KG1 (cell line): ENCODE measurements at regions not wholly inside any gene's neighbourhood (a gene's known extent, or its start where the extent isn't known, plus 50 kb on each side); places are given as distances from the start of the nearest gene placed in this dataset.

Source experiments
- DNase-seq: peaks from one replicate; lab custom pipeline; 2025; lab: John Stamatoyannopoulos, UW

DNA sequence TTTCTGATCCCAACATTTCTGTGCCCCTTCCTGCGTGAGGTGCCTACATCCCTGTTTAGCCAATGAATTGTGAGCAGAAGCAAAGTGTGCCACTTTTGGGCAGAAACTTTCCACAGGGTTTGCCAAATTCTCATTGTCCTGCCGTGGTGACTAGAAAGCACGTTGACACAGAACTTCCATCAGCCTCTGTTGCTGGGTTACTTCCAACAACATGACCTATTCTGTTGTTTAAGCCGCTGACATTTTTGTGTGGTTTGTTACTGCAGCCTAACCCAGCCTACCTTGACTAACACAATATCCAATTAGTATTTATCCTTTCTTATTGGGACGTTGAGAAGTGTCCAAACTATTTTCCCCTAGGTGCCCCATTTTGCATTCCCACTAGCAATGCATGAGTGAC, 136.8 kb downstream of the URB2 start:
- DNase-seq: no peak

DNA sequence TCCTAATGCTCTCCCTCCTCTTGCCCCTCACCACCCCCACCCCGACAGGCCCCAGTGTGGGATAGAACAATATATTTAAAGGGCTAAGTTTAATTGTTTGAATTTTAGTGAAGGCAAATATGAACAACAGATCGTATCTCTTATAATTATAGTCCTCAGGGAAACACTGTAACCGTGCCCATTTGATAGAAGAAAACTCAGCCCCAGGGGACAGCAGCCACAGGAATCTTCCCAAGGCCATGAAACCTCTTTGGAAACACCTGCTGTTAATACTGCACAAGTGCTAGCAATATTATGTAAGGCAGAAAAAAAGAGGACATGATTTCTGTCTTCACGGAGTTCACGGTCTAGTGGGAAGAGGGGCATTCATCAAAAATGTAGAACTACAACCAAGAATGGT, 142.2 kb downstream of the URB2 start:
- DNase-seq: no peak

DNA sequence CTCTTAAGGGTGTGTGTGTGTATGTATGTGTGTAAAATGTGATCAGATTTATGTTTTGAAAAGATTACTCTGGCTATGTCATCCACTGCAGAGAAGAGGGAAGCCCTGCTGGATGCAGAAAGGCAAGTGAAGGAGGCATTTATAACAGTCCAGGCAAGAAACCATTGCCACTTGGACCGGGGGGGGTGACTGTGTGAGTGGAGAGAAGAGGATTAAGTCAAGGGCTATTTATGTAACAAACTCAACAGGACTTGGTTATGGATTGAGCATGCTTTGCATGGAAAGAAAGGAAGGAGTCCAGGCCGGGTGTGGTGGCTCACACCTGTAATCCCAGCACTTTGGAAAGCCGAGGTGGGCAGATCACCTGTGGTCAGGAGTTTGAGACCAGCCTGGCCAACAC, 143.0 kb downstream of the URB2 start:
- no peak for DNase-seq

DNA sequence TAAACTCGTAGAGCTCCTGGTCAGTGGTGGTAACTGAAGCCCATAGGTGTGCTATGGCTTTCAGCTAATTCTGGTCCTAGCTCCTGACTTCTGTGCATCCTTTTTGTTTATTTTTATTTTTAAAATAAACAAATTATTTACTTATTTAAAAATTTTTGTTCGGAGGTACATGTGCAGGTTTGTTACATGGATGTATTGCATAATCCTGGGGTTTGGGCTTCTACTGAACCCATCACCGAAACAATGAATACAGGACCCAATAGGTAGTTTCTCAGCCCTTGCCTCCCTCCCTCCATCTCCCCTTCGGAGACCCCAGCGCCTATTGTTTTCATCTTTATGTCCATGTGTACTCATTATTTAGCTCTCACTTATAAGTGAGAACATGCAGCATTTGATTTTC, 143.8 kb downstream of the URB2 start:
- DNase-seq: no peak

DNA sequence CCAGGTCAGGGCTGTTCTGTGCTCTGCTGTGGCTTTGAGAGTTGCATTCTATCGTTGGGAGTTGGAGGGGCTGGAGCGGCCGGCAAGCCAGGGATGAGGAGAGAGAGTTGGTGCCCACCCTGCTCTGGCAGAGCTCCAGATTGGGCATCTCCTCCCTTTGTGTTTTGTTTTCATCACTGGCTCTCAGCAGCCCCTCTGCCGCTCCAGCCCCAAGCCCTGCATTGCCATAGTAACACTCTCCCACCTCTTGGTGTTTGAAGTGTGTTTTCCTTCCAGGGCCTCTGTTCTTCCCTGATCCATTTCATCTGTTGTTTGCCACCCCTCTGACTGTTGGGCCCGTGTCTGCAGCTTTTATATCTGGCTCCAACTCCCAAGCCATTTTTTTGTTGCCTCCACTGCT, 152.7 kb downstream of the URB2 start:
- DNase-seq: no peak

DNA sequence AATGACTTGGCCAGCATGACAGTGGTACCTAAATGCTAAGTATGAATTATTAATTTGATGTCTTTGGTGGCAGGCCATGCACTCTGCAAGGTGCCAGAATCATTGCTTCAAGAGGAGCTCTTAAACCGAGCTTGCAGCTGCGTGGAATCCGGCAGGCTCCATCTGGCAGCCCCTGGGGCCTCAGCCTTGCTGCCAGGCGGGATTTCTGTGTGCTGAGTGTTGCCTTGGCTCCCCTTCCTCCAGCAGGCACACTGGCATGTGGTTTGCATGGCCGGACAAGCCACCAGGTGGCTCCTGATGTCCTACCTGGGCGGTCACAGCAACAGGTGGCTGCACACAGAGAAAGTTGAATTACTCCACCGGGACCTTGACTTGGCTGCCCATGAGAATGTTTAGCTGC, 155.4 kb downstream of the URB2 start:
- no peak for DNase-seq

DNA sequence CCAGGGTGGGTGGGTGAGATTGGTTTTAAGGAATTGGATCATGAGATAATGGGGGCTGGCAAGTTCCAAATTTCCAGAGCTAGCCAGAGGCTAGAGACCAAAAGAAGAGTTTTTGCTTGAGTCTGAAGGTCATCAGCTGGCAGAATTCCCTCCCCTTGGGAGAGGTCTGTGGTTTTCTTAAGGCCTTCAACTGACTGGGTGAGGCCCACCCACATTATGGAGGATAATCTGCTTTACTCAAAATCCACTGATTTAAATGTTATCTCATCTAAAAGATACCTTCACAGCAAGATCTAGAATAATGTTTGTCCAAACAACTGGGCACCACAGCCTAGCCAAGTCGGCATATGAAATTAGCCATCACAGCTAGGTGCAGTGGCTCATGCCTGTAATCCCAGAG, 156.4 kb downstream of the URB2 start:
- no peak for DNase-seq

DNA sequence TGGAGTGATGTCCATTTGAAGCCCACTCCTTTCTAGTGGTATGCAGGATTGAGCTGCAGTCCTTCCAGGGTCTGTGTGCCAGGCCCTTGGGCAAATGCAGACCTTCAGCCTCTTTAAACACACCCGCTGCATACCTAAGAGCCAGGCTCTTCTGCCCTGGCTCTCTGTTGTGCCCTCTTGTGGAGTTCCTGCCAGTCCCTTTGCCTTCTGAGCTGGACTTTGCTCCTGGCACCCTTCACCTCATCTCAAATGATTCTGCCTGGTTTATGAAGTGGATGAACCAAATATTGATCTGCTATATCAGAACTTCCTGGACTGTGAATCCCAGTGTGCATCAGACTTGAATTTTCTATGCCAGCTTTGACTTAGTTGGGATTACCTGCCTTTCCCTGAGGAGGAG, 158.8 kb downstream of the URB2 start:
- no peak for DNase-seq

DNA sequence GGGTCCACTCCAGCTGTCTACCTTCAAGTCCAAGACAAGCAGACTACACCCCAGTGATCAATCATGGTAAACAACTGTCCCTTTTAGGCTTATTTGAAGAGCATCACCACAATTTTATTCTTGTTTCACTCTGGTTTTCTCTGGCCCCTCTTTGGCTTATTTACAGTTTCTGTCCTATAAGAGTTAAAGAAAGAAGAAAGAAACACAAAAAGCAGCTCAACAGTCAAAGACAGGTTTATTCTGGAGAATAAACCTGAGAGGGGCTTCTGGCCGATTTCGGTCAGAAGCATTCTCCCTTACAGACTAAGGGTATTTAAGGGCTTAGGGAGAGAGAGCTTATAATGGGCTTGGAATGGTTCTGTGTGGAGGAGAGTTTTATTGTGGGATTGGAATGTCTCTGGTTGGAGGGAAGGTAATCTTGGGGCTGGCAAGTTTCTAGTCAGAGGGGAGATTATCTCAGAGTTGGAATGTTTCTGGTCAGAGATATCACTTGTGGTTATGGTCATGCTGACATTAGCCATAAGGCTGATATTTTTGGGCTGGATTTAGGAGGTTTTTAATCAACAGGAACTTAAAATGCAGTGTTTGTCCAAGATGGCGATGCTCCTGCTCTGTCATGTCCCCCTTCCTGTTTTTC, 161.0 kb downstream of the URB2 start:
- no peak for DNase-seq

DNA sequence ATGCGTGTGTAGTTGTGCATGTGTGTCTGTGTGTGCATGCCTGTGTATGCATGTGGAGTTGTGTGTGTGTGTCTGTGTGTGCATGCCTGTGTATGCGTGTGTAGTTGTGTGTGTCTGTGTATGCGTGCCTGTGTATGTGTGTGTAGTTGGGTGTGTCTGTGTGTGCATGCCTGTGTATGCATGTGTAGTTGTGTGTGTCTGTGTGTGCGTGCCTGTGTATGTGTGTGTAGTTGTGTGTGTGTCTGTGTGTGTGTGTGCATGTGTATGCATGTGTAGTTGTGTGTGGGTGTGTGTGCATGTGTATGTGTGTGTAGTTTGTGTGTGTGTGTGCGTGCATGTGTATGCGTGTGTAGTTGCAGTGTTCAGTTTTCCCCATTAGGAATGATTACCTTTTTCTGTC, 162.0 kb downstream of the URB2 start:
- no peak for DNase-seq

DNA sequence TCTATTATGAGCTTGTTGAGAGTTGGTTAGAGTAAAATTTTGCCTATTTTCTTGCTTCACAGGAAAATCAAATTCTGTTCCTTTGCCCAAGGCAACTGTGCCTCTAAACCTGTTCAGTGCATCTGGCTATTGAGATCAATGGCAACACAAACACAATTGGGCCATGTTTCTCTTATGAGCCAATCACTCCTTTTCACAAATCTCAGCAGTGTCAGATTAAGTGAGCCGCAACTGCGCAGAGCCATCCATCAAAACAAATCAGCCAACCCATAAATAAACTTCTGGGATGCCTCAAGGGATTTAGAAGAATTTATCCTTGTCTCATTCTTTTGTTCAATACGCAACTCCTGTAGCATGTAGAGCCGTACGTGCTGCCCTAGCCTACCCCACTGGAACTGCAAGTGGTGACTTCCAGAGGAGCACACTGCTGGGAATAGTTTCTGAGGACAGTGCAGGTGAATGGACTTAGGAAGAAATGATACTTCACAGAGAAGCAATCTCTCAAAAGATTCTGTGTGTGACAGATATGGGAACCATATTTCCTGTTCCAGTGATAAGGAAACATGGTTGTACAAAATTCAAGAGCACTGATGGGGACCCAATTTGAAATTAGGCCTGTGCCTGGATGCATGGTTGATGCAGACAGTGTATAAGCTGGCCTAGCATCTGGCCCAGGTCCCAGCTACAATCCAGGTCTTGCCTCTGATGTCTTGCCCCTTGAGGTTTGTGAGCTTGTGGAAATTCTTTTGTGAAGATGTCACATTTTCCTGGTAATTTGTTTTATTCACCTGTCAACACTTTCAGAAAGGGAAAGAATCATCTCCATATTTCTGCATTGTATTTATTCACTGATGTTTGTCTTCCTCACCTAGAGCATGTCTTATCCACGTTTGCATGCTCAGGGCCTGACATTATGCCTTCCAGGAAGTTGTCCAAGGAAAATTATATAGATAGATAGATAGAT, 166.2 kb downstream of the URB2 start:
- no peak for DNase-seq

DNA sequence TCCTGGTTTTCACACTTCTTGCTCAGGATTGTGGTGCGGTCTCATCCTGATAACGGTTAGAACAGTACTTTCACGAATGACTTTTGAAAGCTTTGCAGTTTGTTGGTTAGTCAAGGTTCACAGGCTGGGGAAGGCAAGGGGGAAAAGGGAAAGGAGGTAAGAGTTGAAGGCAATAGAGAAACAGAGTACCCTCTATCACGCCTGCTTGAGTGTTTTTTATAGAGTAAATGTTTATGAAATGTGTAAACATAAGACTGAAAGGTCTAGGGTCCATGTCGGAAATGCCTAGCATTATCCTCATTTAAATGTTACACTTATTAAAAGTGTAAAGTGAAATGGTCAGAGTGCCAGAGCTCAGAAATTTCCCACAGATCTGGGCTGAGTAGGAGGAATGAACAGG, 167.4 kb downstream of the URB2 start:
- no peak for DNase-seq

DNA sequence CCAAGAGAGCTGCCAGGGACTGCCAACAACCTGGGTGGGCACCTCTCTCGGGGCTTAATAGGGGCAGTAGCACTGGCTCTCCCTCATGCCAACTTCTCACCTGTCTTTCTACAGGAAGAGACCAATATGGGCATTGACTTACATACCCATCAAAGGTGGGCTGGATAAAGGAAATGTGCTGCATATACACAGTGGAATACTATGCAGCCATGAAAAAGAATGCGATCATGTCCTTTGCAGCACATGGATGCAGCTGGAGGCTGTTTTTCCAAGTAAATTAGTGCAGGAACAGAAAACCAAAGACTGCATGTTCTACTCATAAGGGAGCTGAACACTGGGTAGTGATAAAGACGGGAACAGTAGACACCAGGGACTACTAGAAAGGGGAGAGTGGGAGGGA, 172.5 kb downstream of the URB2 start:
- no peak for DNase-seq

DNA sequence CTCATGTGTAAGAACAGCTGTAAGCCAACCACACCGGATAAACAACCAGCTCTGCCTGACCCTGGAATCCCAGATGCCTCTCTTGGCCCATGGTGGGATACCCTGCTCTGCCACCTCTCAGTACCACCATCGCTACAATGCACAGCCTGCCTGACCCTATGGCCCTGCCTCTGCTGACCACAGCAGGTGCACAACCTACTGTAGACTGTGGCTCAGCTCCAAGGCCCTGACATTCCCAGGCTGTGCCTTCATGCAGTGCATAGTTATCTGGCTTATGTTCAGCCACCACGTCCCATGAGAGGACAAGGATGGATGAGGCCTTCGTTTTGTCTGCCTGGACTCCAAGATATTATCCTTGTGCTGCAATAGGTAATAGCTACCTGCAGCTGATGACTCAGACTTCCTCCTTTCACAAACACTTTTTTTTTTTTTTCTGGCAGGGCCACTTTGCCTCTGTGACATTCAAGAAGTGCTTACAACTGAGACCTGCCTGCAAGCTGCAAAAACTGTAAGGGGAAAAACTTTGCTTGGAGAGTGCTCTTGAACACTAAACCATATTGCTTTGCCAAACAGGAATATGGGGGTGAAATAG, 177.7 kb downstream of the URB2 start:
- DNase-seq: no peak

DNA sequence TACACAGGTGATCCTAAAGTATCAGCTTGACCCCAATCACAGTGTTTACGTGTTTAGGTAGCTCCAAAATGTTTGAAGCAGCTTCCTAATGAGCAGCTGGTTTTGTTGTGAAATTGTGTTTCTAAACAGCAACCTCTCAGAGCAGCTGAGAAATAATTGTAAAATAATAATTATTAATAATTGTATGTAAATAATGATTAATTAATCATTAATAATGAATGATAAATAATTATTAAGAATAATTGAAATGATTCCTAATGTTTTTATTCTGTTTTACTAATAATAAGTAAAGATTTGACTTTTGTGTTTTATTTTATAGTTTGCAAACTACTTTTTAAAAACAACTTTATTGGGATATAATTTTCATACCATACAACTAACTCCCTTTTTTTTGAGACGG, 182.2 kb downstream of the URB2 start:
- DNase-seq: no peak

DNA sequence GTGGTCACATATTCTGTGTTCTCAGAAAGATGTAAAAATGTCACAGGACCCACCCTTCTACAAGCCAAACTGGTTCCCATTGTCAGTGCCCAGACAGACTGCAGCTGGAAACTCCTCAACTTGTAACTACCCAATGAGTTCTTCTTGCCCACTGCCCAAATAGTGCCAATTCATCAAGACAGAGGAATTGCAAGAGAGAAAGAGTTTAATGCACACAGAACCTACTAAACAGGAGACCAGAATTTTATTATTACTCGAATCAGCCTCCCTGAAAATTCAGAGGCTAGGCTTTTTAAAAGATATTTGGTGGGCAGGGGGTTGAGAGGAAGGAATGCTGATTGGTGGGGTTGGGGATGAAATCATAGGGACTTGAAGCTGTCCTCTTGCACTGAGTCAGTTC, 184.1 kb downstream of the URB2 start:
- DNase-seq: no peak

DNA sequence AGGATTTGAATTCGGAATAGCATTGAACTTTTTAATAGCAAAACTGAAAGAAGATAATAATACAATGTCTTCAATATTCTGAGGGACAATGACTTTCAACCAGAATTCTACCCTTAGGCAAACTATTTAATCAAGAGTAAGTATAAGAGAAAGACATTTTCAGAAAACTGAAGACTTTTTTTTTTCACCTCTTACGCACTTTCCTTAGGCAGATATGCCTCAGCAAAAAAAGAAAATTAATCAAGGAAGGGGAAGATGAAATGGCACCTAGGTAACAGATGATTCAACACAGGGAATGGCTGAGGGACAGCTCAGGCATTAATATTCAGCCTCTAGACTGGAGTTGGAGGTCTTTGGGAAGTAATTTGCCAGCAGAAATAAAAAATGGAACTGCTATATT, 184.9 kb downstream of the URB2 start:
- no peak for DNase-seq

DNA sequence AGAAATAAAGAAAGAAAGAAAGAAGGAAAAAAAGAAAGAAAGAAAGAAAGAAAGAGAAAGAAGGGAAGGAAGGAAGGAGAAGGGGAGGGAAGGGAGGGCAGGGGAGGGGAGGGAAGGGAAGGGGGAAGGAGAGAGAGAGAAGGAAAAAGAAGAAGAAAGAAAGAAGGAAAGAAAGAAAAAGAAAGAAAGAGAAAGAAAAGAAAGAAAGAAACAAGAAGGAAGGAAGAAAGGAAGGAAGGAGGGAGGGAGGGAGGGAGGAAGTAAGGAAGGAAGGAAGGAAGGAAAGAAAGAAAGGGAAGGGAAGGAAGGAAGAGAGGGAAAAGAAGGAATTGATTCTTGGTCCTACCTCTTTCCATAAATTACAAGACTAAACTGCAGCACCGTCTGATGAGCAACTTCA, 186.1 kb downstream of the URB2 start:
- DNase-seq: no peak

DNA sequence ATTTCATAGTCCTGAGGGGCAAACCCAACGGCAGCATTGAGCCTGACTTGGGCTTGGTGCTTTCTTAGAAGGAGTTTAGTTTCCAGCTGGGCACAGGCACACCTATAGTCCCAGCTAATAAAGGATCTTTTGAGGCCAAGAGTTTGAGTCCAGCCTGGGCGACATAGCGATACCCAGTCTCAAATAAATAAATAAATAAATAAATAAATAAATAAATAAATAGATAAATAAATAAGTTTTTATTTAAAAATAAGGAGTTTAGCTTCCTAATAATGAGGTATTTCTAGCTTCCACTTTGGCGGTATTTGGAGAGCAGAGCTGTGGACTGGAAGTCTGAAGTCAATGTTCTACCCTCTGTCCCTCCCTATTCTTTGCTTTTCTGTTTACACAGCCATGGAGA, 186.6 kb downstream of the URB2 start:
- no peak for DNase-seq

DNA sequence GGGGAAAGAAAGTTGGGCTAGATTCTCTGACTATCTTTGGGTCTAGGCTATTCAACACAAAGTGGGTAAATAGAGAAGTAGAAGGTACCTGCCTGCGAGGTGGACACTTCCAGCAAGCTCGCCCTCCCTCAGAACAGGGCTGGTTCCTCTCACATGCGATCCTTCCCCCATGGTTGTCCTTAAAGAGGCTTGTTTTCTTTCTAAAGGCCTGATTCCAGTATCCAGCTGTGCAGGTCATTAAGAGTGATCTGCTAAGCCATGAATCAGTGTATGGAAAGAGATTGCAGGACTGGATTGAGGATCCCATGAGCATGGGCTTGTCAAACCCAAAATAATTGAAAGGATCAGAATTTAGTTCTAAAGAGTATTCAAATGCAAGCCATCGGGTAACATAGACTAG, 189.0 kb downstream of the URB2 start:
- DNase-seq: no peak

DNA sequence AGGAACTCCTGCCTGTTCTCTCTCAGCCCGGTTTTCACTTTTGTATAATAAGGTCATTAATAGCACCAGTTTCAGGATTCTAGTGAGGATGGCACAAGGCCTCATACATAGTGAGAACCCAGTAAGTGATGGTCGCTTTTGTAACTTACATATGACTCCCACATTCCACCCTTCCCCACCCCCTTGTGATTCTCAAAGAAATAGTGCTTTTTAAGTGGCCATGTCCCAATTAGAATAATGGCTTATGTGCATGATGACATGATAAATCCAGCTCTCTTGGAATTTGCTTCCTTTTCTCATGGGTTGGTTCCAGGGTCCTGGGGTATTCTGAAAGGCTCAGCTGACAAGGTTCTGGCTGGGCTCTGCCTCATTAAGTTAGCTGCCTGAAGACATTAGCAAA, 189.9 kb downstream of the URB2 start:
- DNase-seq: no peak

DNA sequence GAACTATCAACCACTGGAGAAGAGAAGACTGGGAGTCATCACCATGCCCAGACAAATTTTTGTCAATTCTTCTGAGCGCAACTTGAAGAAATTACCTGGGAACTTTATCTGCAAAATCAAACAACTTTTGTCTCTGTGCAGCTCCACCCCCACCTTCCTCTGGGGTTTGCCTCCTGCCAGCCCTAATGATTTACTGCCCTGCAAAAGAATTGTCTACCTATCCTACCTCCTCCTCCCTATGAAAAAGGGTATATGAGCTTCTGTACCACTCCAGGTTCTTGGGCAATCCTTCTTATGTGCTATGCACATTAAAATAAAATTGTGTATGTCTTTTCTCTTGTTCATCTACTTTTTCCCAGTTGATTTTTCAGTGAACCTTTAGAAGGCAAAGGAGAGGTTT, 191.9 kb downstream of the URB2 start:
- DNase-seq: no peak

DNA sequence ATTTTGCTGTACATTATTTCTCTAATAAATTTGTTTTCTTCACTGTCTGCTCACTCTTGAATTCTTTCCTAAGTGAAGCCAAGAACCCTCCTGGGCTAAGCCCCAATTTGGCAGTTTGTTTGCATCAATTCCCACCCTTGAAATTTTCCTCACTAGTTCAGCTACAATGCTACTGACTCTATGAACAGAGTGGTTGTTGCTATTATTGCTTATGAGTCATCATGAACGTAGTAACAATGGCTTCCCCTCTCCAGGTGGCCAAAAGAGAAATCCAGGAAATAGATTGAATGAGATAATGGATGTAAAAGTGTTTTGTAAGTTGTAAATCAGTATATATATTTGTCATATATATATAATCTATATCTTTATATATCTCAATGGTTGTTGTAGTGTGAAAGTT, 193.0 kb downstream of the URB2 start:
- DNase-seq: no peak
